Neural progenitor cell (in vitro differentiated cells): ENCODE measurements at regions not wholly inside any gene's neighbourhood (a gene's known extent, or its start where the extent isn't known, plus 50 kb on each side); places are given as distances from the start of the nearest gene placed in this dataset.

Source experiments
- DNase-seq: peaks from one replicate; pipeline ENCODE4 v3.0.0-alpha.2; 2016; ENCODE audit warnings: low spot score
- H2AFZ ChIP-seq: fragments of 200-600 bp; sonication (generic); replicated peaks from 2 replicates; pipeline ENCODE4 v1.6.1; 2016; ENCODE audit warnings: antibody characterized with exemption
- H3F3A ChIP-seq: fragments of 200-600 bp; sonication (generic); 2 replicates; pipeline ENCODE4 v1.6.1; 2016; ENCODE audit warnings: antibody characterized with exemption, low read depth
- H3K27ac ChIP-seq: fragments of 200-600 bp; sonication (generic); 2 replicates; pipeline ENCODE4 v1.5.1; 2016; ENCODE audit warnings: mild to moderate bottlenecking
- H3K27me3 ChIP-seq: fragments of 200-600 bp; sonication (generic); 2 replicates; pipeline ENCODE4 v1.6.1; 2016; ENCODE audit warnings: mild to moderate bottlenecking, moderate library complexity
- H3K36me3 ChIP-seq: fragments of 200-600 bp; sonication (generic); 2 replicates; pipeline ENCODE4 v1.5.1; 2016
- H3K4me1 ChIP-seq: fragments of 200-600 bp; sonication (generic); 2 replicates; pipeline ENCODE4 v1.6.1; 2016; ENCODE audit warnings: mixed run types
- H3K4me2 ChIP-seq: fragments of 200-600 bp; sonication (generic); 2 replicates; pipeline ENCODE4 v1.6.1; 2016
- H3K4me3 ChIP-seq: fragments of 200-600 bp; sonication (generic); 2 replicates; pipeline ENCODE4 v1.5.1; 2016
- H3K79me2 ChIP-seq: fragments of 200-600 bp; sonication (generic); 2 replicates; pipeline ENCODE4 v1.6.1; 2016; ENCODE audit warnings: low read depth
- H3K9ac ChIP-seq: fragments of 200-600 bp; sonication (generic); 2 replicates; pipeline ENCODE4 v1.6.1; 2016
- H3K9me3 ChIP-seq: fragments of 200-600 bp; sonication (generic); 2 replicates; pipeline ENCODE4 v1.5.1; 2016; ENCODE audit warnings: low read depth
- H4K20me1 ChIP-seq: fragments of 200-600 bp; sonication (generic); 2 replicates; pipeline ENCODE4 v1.6.1; 2016; ENCODE audit warnings: low read depth
- H3K27ac Mint-ChIP-seq: 3 replicates; pipeline ENCODE4 v1.8.0; 2021; ENCODE audit warnings: mixed read lengths
- H3K27me3 Mint-ChIP-seq: 2 replicates; pipeline ENCODE4 v1.8.0; 2022; ENCODE audit warnings: low read depth, mild to moderate bottlenecking, inconsistent platforms, moderate library complexity, mixed read lengths; ENCODE audit not compliant: insufficient read depth
- H3K36me3 Mint-ChIP-seq: 3 replicates; pipeline ENCODE4 v1.8.0; 2021; ENCODE audit warnings: mixed read lengths
- H3K4me1 Mint-ChIP-seq: 3 replicates; pipeline ENCODE4 v1.8.0; 2021; ENCODE audit warnings: mixed read lengths
- H3K4me3 Mint-ChIP-seq: 3 replicates; pipeline ENCODE4 v1.8.0; 2021; ENCODE audit warnings: mild to moderate bottlenecking, moderate library complexity, mixed read lengths
- H3K9me3 Mint-ChIP-seq: 3 replicates; pipeline ENCODE4 v1.8.0; 2020; ENCODE audit warnings: mixed read lengths
- EZH2 ChIP-seq: fragments of 200-600 bp; sonication (generic); IDR thresholded peaks from 2 replicates; pipeline ENCODE4 v1.6.1; 2017; ENCODE audit warnings: antibody characterized with exemption, mild to moderate bottlenecking, moderate library complexity
- EZH2phosphoT487 ChIP-seq: fragments of 200-600 bp; sonication (generic); IDR thresholded peaks from 2 replicates; pipeline ENCODE4 v1.6.1; 2017; ENCODE audit warnings: antibody characterized with exemption
- TF ChIP-seq, protein P1 (sequence below): fragments of 200-600 bp; sonication (generic); IDR thresholded peaks from 2 replicates; pipeline ENCODE4 v1.5.1; 2017; ENCODE audit warnings: antibody characterized with exemption, mild to moderate bottlenecking

DNA sequence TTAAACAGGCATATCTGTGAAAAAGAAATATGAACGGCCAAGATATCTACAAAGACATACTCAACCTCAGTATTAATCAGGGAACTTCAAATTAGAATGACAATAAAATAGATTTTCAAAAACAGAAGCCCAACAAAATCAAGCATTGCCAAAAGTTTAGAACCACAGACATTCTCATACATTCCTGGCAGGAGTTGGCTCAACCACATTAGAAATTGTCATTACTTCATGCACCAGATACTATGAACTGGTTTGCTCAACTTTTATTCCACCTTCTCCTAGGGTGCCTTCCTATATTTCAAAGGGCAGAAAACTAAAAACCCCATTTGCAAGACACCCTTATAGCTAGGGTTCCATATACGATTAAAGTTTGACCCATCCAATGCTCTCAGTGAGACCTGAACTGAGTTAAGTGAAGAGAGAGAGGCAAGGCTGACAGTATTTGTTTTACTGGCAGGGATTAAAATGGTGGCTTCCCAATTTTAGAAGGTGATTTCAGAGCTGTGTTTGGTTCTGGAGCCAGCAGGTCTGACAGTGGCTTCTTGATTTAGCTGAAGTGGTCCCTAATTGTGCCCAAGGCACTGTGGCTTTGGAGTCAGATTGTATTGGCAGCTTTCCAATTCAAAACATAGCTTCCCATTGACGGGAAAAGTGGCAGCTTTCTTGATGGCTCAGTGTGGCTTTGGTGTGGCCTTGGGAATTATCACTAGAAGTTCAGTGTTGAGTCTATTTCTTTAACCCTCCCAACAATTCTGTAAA lies 77.1 kb upstream of the CDYL start:
- H3K4me1 Mint-ChIP-seq: no peaks in the 10 kb centered on the region
- H3K79me2 ChIP-seq: no peaks in the 10 kb centered on the region
- no peaks in the 10 kb centered on the region for H3F3A ChIP-seq
- H2AFZ ChIP-seq: no peak overlapping the region
- H3K4me3 Mint-ChIP-seq: no peak overlapping the region
- H3K36me3 ChIP-seq: no peaks in the 10 kb centered on the region
- no peak overlapping the region for H3K4me3 ChIP-seq
- no peak overlapping the region for H3K4me2 ChIP-seq
- no peaks in the 10 kb centered on the region for H4K20me1 ChIP-seq
- no peak overlapping the region for H3K27ac ChIP-seq
- peaks cover 6% of the 10 kb centered on the region for H3K9me3 Mint-ChIP-seq
- H3K27me3 Mint-ChIP-seq: peaks cover 2% of the 10 kb centered on the region
- H3K27ac Mint-ChIP-seq: no peak overlapping the region
- no peaks in the 10 kb centered on the region for H3K27me3 ChIP-seq
- no peaks in the 10 kb centered on the region for H3K36me3 Mint-ChIP-seq
- TF ChIP-seq EZH2phosphoT487 (no peak), EZH2 (no peak)
- TF ChIP-seq, protein P1, sequence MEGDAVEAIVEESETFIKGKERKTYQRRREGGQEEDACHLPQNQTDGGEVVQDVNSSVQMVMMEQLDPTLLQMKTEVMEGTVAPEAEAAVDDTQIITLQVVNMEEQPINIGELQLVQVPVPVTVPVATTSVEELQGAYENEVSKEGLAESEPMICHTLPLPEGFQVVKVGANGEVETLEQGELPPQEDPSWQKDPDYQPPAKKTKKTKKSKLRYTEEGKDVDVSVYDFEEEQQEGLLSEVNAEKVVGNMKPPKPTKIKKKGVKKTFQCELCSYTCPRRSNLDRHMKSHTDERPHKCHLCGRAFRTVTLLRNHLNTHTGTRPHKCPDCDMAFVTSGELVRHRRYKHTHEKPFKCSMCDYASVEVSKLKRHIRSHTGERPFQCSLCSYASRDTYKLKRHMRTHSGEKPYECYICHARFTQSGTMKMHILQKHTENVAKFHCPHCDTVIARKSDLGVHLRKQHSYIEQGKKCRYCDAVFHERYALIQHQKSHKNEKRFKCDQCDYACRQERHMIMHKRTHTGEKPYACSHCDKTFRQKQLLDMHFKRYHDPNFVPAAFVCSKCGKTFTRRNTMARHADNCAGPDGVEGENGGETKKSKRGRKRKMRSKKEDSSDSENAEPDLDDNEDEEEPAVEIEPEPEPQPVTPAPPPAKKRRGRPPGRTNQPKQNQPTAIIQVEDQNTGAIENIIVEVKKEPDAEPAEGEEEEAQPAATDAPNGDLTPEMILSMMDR: no peak
- H3K4me1 ChIP-seq: no peaks in the 10 kb centered on the region
- H3K9ac ChIP-seq: no peak overlapping the region
- DNase-seq: no peak
- H3K9me3 ChIP-seq: no peaks in the 10 kb centered on the region

DNA sequence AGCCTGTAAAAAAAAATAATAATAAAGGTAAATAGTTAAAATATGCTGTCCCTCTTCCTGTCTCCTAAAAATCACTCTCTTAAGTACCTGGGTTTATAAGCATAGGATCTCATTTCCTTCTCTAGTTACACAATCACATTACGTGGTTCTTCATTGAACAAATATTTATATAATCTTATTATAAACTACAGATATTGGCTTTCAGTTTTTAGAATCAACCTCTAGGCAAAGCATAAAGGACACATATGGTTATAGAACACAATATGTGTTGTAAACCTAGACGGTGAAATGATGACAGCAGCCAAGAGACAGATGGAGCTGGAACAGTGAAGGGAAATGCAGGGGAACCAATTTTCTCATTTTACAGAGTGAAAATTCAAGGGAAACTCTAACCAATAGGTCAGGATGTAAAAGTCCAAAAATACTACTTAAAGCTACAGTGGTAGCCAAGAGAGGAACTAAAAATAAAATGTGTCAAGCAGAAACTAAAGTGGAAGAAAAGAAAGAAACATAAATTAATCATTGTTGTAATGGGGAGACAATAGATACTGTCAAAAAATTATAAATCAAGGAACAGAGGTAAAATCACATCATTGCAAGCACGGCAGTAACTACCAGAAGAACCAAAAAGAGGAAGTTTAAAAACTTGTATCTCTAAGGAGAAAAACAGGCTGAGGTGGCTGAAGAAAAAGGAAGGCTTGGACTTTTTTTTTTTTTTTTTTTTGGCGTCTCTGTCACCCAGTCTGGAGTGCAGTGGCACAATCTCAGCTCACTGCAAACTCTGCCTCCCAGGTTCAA lies 82.8 kb upstream of the CDYL start:
- Mint-ChIP-seq H3K27ac (no peak overlapping the region), H3K9me3 (peaks cover 19% of the 10 kb centered on the region), H3K4me1 (peaks cover 3% of the 10 kb centered on the region), H3K27me3 (peaks cover 7% of the 10 kb centered on the region), H3K4me3 (no peak overlapping the region), H3K36me3 (no peaks in the 10 kb centered on the region)
- Histone ChIP-seq H3K36me3 (no peaks in the 10 kb centered on the region), H2AFZ (no peak overlapping the region), H3K9me3 (no peaks in the 10 kb centered on the region), H3K4me2 (no peak overlapping the region), H4K20me1 (no peaks in the 10 kb centered on the region), H3K27ac (no peak overlapping the region), H3F3A (no peaks in the 10 kb centered on the region), H3K27me3 (no peaks in the 10 kb centered on the region), H3K4me1 (no peaks in the 10 kb centered on the region), H3K4me3 (no peak overlapping the region), H3K79me2 (no peaks in the 10 kb centered on the region), H3K9ac (no peak overlapping the region)
- no peak for DNase-seq
- TF ChIP-seq EZH2: no peak
- no peak for TF ChIP-seq EZH2phosphoT487
- TF ChIP-seq, protein P1: no peak

DNA sequence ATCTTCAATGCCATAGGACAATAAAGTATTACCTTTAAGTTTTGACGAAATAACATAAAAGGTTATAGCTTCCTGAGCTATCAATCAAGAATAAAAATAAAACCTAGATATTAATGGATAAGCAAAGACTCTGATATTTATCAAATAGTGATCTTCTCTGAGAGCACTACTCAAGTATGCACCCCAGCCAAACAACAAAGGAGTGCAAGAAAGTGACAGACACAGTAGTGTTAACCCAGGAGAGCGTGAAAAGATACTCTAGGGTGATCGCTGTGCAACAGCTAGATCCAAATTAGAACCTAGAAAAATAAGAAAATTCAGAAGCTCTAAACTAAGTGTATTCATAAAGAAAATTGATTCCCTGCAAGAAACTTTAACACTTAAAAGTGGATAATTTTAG lies 83.5 kb upstream of the CDYL start:
- no peak overlapping the region for H2AFZ ChIP-seq
- no peak overlapping the region for H3K4me2 ChIP-seq
- no peak overlapping the region for H3K4me3 Mint-ChIP-seq
- H3K9ac ChIP-seq: no peak overlapping the region
- H3K27me3 Mint-ChIP-seq: peaks cover 7% of the 10 kb centered on the region
- peaks cover 19% of the 10 kb centered on the region for H3K9me3 Mint-ChIP-seq
- H3K36me3 Mint-ChIP-seq: no peaks in the 10 kb centered on the region
- no peak overlapping the region for H3K27ac ChIP-seq
- TF ChIP-seq, protein P1: no peak
- no peak for TF ChIP-seq EZH2
- peaks cover 3% of the 10 kb centered on the region for H3K4me1 Mint-ChIP-seq
- no peaks in the 10 kb centered on the region for H3K36me3 ChIP-seq
- no peak for DNase-seq
- no peaks in the 10 kb centered on the region for H3K4me1 ChIP-seq
- no peaks in the 10 kb centered on the region for H3K27me3 ChIP-seq
- H3K4me3 ChIP-seq: no peak overlapping the region
- H3K9me3 ChIP-seq: no peaks in the 10 kb centered on the region
- no peak overlapping the region for H3K27ac Mint-ChIP-seq
- H3K79me2 ChIP-seq: no peaks in the 10 kb centered on the region
- no peaks in the 10 kb centered on the region for H4K20me1 ChIP-seq
- H3F3A ChIP-seq: no peaks in the 10 kb centered on the region
